GM19025 (cell line): ENCODE measurements at regions not wholly inside any gene's neighbourhood (a gene's known extent, or its start where the extent isn't known, plus 50 kb on each side); places are given as distances from the start of the nearest gene placed in this dataset.
A peak's percentile ranks its signal among the peaks of the same experiment; 100 is the strongest.
"Not testable (repeated sequence)": the region's sequence is repeated elsewhere in the genome, so short reads cannot be mapped to it uniquely, and the experiment has no call there.

ENCODE experiments used
- ATAC-seq: cut with Tn5 transposase; IDR thresholded peaks from one replicate; pipeline ENCODE4 v1.9.1; 2021; ENCODE audit warnings: mild to moderate bottlenecking, low read depth, moderate library complexity; ENCODE audit not compliant: unreplicated experiment

DNA sequence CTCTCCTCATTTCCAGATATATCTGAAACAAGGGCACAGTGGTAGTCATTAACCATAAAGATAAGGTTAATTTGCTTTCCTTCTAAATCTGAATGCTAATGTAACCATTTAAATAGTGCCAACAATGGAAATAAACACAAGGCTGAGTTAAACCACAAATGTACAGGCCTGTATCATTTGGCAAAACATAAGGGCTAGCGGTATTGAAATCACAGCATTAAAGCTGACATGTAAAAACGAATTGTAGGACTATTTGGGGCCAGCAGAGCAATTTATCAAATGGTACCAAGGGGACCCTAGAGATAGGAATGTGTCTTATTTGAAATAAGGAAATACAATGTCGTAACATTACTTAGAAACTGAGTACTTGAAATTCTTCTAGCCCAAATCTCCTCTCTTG is 247.5 kb upstream of the RPS23 start:
- ATAC-seq = no peak

DNA sequence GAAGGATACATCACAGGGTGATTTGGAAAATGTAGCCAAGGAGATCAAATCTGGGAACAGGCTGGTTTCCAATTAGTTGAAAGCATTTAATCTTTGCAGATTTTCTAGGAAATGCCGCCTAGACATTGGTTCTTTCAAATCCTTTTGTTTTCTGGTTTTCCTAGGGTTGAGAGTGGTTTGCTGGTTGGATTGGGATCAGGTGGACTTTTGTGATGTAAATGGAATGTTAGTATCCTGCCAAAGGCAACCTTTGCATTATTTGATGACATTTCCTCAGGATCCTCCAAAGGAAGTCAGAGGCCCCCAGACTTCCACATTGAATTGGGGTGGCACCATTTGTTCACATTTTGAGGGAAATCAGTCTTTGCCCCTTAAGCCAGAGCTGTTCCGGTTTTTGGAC is 245.5 kb upstream of the RPS23 start:
- ATAC-seq = no peak

DNA sequence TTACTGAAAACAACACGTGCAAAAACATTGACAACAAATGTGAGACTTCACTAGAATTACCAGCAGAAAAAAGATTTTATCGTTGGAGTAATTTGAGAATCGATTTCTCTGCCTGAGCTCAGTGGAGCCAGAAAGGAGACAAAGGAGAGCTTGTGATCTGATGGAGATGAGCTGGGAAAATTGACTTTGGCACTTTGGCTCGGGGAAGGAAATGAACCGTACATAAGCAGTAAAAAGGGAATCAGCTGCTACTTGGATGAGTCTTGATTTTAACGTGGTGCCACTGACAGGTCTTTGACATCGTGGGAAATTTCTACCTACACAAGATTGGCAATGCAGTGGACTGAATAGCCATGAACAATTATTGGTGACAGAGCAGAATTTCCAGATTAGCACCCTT is 244.7 kb upstream of the RPS23 start:
- ATAC-seq = no peak

DNA sequence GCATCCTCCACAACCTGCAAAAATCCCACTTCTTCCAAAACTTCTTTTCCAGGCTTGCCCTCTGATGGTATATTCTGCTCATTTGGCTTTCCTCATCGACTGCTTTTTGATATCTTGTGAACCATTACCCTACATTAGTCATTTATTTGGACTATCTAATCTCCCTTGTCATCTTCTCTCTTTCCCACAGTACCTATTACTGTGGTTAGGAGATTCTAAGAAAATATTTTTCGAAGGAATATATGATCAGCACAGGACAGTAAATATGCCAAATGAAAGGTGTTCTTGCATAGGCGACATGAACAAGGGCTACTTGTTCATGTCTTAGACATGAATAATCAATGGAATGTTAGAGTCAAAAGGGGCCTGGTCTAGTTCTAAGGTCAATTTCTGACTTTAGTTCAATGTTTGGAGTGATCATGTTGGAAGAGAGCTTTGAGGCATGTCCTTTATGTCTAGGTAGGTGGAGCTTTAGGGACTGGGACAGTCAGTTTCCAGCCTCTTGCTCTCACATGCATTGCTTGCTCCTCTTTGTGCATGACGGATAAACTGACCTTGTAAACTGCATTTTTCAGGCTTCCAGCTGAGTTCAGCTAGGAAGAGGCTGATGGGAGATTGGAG is 243.4 kb upstream of the RPS23 start:
- no peak for ATAC-seq

DNA sequence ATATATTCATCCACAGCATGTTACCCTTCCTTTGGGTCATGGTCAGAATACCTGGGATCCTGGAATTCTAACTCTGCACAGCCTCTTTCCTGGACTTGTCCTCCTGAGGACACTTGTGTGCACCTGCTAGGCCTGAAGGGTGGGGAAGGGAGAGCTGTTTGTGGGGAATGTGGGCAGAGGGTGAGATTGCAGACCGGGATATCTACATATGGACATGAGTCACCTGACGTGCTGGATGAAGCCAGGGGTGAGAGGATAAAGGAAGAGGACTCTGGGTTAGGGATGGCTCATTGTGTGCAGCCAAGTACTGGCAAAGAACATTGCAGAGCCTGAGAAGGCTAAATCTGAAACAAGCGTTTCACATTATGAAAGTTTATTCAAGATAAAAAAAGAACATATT is 241.4 kb upstream of the RPS23 start:
- ATAC-seq = no peak

DNA sequence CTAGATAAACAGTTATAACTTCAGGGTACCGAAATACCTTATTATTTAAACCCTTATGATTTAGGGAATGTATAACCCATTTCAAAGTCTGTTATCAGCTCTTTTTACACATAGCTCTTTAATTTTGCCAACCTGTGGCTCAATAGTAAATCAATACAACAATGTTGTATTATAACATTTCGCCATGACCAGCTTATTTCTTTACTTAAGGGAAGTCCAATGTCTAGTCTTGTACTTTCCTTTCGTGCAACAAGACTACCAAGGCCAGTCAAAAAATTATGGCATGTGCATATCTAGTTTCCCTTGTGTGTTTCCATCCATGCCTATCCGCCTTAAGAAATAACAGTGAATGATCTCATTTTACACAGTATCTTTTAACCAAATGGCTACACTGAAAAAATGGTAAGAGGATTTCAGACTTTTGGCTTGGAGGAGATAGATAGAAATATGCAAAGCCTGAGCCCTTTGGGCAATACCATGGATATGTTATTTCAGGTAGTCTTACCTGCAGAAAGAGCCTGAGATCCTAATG is 239.5 kb upstream of the RPS23 start:
- ATAC-seq = no peak

DNA sequence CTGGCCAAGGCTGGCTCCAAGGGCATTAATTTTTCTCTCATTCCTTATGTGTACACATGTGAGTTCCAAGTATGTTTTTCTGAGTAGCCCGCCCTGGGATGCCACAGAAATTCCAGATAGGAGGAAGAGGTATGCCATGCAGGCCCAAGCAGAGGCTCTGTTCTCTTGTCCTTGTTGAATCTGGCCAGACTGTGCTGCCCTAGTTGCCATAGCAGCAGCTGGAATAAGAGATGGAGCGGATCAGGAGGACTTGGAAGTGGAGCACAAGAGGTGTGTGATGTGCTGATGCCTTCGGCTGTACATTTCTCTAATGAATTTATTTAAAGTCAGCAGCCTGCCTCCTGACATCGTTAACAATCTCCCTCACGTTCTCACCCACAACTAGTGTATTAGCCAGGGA is 235.6 kb upstream of the RPS23 start:
- no peak for ATAC-seq

DNA sequence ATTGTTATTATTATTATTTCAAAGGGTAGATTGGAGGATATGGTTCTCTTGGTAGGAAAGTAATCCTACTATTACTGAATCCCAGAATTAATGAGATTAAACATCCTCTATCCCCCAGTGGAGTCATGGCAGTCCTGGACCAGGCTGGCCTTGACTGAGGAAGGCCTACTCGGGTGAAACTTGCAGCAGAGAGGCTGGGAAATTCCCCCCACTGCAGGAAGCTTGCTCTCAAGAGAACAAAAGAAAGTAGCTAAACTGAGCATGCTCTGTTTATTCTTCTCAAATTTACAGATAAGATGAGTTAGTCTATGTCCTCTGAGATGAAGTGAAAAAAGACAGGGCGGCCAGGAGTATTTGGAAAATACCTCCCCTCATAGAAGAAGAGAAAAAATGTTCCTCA is 233.9 kb upstream of the RPS23 start:
- ATAC-seq = peak; percentile 79

DNA sequence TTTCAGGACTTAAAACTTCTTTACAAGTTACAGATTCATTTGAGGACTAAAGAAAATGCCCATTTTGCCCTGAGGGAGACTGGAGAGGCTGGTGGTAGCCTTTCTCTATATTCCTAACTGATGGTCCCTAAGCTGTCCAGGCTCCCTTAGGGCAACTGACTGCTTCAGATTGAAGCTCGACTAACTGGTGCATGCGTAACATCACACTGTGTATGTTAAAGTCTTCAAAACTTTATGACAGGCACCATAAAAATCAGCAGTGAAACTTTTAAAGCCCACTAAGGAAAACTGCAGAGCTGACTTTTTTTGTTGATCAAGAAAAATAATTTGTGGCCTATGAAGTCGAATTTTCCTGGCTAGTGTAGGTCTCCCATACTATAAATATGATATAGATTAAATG is 233.0 kb upstream of the RPS23 start:
- no peak for ATAC-seq

DNA sequence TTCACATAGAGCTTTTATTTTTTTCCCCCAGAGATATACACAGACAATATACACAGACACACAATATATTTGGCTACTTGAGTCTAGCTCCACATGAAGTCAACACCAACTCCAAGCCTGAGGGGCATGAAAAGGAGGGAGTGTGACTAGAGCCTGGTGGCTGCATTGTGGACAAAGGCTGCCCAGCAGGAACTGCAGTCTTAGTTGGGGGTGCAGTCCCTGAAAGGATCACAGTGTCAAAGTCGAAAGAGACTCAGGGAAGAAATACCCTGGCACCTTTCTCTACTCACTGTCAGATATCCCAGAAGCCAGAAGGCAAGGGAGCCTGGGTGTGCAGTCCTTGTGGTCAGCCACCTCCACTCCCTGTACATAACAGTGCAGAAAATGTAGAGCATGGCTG is 231.6 kb upstream of the RPS23 start:
- no peak for ATAC-seq

DNA sequence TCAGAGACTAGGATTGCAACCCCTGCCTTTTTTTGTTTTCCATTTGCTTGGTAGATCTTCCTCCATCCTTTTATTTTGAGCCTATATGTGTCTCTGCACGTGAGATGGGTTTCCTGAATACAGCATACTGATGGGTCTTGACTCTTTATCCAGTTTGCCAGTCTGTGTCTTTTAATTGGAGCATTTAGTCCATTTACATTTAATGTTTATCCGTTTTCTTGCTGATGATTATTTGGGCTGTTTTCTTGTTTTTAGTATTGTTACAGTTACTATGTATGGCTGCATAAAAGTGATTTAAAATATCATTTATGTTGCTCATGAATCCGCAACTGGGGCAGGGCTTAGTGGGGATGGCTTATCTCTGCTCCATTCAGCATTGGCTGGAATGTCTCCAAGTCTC is 228.2 kb upstream of the RPS23 start:
- ATAC-seq = not testable (repeated sequence)

DNA sequence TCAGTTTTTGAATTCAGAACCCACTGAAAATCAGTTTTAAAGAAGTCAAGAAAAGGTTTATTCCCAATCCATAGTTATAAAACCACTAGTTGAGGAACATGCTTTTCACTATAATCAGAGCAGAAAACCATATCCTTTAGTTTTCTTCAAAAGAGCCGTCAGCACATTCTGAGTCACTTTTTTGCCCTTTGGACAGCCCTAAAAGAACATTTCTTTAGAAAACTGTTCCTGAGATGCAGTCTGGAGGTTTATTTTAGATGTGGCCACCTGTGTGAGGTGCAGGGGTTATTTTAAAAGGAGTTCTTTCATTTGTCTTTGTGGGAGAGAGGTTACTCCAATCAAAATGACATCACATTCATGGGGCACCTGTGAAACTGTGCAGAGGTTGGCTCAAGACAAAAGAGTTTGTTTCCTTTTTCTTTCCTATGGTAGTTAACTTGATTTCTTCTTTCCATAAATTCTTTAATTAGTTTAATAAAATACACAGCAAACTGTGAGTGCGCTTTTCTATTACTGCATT is 221.6 kb upstream of the RPS23 start:
- ATAC-seq = no peak

DNA sequence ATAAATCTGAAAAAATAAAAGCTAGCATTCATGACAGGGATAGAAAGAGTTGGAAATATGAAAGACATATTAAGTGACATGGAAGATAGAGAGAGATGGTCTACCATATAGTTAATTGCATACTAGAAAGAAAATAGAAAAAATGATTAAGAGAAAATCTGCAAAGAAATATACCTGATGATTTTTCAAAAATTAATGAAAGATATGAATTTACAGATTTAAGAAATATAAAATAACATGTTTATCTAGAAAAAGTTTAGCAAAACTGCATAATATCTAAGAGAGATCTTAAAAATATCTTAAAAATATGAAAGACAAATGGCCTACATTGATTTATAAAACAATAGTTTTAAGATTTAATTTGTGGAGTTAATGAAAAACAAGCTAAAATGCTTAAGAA is 219.1 kb upstream of the RPS23 start:
- ATAC-seq = no peak

DNA sequence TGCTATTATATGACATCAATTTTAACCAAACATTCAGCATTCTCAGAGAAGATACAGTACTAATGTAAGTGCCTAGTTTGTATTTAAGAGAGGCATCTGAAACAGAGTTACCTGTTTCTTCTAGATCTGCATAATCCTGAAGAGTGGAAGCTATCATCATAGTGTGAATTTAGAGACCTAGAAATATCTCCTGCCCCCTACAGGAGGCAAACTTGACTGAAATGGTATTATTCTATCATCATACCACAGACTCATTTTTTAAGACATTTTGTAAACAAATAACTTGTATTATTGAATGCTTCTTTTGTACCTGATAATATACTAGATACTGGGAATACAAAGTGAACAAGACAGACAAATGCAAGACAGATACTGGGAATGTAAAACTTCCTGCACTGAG is 216.8 kb upstream of the RPS23 start:
- ATAC-seq = no peak

DNA sequence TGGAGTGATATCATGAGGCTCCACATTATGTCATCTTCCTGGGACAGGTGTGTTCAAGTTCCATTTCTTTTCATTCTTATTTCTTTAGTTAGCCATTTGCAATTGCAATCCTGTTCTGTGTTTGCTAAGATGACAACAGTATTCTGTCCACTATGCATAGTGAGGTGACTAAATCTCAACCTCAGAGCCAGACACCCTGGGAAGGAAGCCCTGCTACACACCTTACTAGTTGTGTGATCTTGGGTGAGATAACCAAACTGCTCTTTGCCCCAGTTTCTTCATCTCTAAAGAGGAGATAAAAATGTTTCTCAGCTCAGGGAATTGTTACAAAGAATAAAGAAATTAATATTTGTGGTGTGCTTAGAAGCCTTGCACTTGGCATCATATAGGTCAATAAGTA is 215.1 kb upstream of the RPS23 start:
- ATAC-seq = no peak

DNA sequence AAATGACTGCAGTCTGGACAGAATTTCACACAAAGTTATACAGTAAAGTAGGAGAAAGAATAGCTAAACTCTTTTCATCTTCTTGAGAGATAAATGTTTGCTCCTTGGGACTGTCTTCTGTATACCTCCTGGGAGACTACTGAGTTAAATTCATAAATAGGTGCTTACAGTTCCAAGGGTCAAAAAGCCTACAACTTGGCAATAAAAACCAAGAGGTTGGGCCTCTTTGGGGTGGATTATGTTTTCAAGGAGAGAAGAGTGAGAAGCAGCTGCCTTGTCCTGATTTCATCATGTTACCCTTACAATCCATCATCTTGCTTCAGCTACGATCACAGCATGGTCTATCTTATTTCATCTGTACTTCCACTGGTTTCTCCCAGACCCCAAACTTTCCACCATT is 213.2 kb upstream of the RPS23 start:
- ATAC-seq = no peak

DNA sequence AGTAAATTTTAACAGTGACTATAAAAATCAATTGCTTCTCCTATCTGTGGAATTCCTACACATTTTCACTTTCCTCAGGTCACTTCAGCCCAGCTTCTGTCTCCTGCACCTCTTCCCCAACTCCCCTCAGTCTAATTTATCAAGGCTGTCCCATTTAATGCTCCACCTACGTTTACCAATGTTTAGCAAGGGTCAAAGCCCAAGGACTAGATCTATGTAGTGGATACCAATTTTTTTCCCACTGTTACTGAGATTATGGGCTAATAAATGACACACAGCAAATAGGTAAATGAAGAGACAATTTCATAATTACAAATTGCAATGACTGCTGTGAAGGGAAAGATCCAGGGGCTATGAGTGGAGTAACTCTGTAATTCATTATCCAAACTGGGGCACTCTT is 211.5 kb upstream of the RPS23 start:
- no peak for ATAC-seq

DNA sequence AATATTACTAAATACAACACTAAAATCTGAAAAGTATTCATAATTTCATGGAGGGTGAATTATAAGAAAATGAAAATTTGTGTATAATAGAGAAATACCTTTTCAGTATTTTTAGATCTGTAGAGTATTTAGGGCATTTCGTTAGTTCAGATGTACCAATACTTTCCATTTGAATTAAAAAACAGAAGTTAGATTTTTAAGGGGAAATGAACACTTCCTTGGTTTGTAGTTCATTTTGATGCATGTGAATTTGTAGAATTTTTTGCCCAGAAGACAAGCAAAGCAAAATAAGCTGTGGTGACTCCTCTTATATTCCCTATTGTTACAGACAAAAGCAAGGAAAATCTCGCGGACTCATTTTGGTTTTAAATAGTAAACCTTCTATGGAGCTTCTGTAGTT is 209.0 kb upstream of the RPS23 start:
- ATAC-seq = no peak

DNA sequence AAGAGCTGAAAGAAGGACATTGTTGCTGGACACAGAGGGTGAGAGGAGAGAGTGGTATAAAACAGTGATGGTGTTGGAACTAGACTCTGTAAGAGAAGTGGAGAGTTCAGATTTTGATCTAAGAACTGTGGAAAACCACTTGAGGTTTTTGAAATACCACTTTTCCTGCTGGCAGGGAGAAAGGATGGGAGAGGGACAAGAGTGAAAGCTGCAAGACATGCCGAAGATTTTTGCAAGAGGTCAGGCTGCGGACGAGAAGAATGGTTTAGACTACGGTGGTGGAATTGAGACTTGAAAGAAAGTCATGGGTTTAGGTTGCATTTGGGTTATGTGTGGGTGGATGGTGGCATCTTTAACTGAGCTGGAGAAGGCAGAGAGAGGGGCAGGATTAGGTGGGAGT is 202.2 kb upstream of the RPS23 start:
- no peak for ATAC-seq

DNA sequence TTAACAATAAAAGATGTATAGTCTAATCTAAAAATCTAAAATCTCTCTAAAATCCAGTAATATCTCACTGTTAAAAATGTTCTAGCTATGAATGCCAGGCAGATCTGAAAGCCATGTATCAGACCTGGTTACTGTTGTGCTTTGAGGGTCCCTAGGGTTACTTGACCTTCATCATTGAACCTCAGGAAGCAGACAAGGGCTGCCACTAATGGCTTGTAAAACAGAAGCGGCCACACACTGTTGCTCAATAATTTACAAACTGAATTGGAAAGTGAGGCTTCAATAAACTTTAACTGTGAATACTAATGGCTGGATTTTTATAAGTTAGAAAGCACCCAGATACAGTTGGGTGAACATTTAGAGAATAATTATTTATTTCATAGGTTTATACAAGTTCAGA is 198.0 kb upstream of the RPS23 start:
- no peak for ATAC-seq

DNA sequence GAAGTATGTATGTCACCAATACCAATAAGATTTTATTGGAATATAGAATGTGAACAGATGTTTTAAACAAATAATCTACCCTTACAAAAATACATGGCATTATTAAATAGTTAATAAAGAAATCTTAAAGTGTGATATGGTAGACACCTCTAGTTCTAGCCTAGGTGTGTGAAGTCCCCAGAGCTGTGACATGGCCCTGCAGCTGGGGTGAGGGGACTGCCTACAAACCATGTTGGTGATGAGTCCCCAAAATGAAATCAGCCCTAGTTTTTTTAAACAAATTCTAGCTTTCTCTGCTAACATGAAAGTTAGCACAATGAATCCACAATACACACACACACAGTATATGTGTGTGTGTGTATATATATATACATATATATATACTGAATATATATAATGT is 195.1 kb upstream of the RPS23 start:
- ATAC-seq = no peak

DNA sequence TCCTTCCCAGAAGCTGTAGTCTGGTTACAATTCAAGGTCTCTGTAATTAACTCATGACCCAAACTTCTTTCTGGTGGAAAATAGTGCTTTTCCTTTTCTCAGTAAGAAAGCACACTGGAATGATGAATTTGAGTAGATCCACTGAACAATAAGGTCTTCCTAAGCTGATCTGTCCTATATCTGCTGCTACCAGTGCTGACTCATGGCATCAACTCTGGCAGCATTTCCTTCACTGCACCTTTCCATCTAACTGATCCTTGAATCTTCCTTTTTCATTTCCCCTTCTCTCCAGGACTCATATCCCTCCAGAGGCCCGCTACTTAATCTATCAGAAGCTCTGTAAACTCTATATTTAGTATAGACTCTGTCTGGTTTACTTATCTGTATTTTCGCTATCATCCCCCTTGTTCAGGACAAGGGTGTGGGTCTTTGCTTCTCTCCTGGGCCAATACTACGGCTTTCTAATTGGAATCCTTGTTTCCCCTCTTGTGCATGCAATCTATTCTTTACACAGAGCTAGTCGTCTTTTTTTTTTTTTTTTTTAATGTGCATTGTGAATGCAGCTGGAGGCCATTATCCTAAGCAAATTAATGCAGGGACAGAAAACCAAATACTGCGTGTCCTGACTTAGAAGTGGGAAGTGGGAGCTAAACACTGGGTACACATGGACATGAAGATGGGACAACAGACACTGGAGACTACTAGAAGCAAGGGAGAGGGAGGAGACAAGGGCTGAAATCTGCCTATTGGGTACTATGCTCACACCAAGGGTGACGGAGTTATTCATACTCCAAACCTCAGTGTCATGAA is 192.2 kb upstream of the RPS23 start:
- no peak for ATAC-seq
